ENCODE measurements at regions not wholly inside any gene's neighbourhood (a gene's known extent, or its start where the extent isn't known, plus 50 kb on each side); places are given as distances from the start of the nearest gene placed in this dataset.
A peak's percentile ranks its signal among the peaks of the same experiment; 100 is the strongest.
"Not testable (repeated sequence)": the region's sequence is repeated elsewhere in the genome, so short reads cannot be mapped to it uniquely, and the experiment has no call there.

DNA sequence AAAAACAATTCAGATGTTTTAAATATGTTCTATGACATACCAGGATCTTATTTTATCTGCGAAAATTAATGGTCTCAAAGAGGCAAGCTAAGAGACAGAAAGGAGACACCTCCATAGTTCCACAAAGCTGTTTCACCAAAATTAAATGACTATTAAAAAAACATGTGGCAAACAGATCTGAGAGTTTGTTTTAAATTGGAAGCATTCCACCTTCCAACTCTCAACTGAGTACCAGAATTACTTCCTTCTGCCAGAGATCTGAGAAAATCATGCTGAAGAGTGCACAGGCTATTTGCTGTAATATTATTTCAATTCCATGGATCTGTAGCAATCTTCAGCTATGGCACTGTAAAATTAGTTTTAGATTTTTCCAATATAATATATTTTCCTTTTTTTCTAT is 669.5 kb upstream of the MARCKS start:
- DNase-seq (ENCODE audit: low spot score), result no peak

GRCh38 chr6:113188962-113189361 is 668.2 kb upstream of the MARCKS start:
- no peak for DNase-seq (ENCODE audit: low spot score)

GRCh38 chr6:113190170-113190569 is 667.0 kb upstream of the MARCKS start:
- no peak for DNase-seq (ENCODE audit: low spot score)

- no peak for DNase-seq (ENCODE audit: low spot score)
Measured at GRCh38 chr6:113194090-113194489, 663.1 kb upstream of the MARCKS start.

- DNase-seq (ENCODE audit: low spot score), result no peak
Measured at GRCh38 chr6:113202852-113203714, 654.1 kb upstream of the MARCKS start.

DNA sequence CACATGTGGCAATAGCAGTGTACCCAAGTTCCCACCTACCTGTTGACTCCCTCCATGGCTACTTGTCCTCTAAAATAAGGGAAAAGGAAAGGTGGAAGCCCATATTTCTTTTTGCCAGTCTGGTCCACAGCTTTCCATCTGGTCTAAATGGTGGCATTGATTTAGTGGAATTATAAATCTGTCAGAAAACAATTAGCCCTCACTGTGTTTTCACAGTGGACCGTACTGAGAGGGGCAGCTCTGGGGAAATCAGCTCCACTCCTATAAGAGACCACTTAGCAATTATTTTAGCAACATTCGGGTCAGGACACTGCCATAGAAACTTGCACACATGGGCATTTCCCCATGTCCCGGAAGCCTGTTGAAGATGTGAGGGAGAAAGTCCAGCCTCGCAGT is 653.4 kb upstream of the MARCKS start:
- no peak for DNase-seq (ENCODE audit: low spot score)

- no peak for DNase-seq (ENCODE audit: low spot score)
Measured at GRCh38 chr6:113205553-113205952, 651.6 kb upstream of the MARCKS start.

DNA sequence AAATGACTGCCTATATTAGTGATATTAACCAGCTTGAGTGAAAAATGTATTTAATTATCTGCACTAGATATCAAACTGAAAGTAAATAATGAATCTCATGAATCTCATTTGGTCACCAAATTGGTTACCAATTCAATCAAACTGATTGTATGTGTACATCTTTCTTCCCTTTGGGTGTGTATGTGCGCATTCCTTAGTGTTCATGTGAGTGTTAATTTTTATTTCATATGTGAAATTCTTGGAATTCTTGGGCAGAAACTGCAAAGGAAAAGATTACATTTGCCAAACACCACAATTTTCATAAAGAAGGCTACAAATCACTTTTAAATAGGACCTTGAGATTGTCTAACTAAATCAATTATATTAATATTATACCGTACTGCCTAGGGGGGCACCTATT is 648.4 kb upstream of the MARCKS start:
- DNase-seq (ENCODE audit: low spot score), result no peak

GRCh38 chr6:113209315-113209714 is 647.8 kb upstream of the MARCKS start:
- DNase-seq (ENCODE audit: low spot score), result no peak

- DNase-seq (ENCODE audit: low spot score), result no peak
Measured at GRCh38 chr6:113211170-113211569, 646.0 kb upstream of the MARCKS start.

DNA sequence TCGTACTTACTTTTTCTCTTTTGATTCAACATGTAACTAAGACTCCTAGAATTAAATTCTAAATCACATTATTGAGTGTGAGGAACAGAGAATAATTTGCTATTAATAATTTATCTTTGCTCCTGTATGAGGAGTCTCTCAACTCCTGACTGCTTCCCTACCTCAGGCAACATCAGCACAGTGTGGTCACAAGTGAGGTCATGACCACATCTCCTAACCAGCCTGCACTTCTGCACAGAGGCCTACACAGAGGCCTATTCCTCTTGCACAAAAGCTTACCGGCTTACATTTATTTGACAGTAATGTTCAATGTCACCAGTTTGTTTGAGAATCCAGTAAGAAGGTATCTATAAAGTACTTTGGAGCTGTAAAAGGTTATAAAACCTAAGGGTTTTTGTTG is 637.4 kb upstream of the MARCKS start:
- no peak for DNase-seq (ENCODE audit: low spot score)

DNA sequence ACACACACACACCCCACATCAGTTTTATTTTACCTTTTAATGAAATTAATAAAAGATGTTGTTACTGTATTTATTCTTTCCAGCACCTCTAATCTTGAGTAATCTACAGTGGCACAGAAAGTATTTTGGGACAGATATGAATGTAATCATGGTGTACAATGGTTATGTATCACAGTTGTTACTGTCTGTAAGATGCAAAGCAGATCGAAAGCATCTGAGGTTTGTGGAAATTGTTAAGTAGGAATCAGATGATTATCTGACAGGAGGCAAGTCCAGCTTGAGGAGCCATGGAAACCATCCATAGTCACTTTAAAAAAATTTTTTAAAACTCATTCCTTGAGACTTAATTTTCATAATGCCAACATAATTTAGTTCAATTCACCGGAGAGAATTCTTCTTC is 636.3 kb upstream of the MARCKS start:
- DNase-seq (ENCODE audit: low spot score), result peak; percentile 12

DNA sequence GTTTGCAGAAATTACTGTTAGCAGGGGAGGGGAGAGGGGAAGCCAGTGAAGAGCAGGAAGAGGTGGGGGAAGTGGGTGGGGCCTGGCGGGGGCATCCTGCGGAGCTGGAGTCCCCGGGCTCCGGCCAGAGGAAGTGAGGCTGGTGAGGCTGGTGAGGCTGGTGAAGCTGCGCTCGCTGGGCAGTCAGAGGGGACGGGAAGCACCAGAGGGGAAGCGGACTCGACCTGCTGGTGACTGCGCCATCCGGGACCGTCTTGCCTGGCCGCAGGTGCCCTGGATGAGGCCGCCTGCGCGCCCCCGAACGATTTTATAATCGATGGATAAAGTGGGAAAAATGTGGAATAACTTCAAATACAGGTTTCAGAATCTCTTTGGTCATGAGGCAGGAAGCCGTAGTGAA is 635.3 kb upstream of the MARCKS start:
- no peak for DNase-seq (ENCODE audit: low spot score)

GRCh38 chr6:113246186-113246585 is 611.0 kb upstream of the MARCKS start:
- DNase-seq (ENCODE audit: low spot score), result no peak

GRCh38 chr6:113248532-113248931 is 608.6 kb upstream of the MARCKS start:
- DNase-seq (ENCODE audit: low spot score), result no peak

- DNase-seq (ENCODE audit: low spot score), result not testable (repeated sequence)
Measured at GRCh38 chr6:113254194-113254593, 603.0 kb upstream of the MARCKS start.

DNA sequence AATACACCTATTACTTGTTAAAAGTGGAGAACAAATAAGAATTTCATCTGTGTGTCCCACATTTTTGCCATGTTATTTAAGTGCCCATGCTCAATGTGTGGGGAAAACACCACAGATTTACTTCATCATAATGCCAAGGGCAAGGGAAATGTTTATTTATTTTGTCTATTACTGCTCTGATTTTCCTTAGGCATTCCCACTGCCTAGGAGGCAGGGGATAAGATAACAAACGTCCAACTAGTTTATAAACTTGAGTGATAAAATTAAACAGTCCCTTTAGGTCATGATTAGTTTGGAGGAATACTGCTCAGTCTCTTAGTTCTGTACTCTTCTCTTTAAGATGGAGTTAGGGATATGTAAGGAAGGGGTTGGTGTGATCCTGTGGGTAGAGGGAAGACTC is 598.4 kb upstream of the MARCKS start:
- no peak for DNase-seq (ENCODE audit: low spot score)

GRCh38 chr6:113271437-113271836 is 585.7 kb upstream of the MARCKS start:
- no peak for DNase-seq (ENCODE audit: low spot score)

DNA sequence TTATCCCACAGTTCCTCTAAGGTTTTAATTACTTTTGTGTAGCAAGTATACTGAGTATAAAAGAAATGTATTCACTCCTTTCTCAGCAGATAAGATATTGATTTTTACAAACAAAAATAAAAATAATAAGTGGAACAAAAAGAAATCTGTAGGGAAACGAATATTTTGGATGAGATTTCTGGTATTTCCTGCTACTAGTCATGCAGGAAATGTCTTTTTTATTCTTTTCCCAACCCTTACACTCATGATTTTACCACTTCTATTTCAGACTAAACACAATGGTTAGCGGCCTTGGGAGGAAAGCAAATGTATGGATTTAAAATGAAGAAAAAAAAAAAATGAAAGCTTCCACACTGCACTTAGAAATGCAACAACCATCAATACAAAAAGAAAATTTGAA is 580.5 kb upstream of the MARCKS start:
- DNase-seq (ENCODE audit: low spot score), result no peak

GRCh38 chr6:113277111-113277510 is 580.0 kb upstream of the MARCKS start:
- no peak for DNase-seq (ENCODE audit: low spot score)

DNA sequence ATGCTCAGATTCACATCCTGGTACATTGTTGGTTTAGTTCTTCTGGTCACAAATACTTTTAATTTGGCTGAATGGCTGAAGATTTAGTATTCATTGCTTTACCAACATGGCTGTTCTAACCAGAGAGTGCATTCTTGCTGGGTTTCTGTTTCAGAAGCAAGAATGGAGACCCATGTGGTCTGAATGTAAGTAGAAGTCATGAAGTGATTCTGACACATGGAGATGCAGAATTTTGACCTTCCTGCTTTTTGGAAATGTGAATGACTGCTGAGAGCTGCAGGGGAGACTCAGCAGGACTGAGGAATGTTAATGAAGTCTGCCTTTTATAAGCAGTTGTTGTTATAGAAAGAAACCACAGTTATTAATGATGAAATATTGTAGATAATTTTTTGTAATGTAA is 576.1 kb upstream of the MARCKS start:
- DNase-seq (ENCODE audit: low spot score), result no peak

DNA sequence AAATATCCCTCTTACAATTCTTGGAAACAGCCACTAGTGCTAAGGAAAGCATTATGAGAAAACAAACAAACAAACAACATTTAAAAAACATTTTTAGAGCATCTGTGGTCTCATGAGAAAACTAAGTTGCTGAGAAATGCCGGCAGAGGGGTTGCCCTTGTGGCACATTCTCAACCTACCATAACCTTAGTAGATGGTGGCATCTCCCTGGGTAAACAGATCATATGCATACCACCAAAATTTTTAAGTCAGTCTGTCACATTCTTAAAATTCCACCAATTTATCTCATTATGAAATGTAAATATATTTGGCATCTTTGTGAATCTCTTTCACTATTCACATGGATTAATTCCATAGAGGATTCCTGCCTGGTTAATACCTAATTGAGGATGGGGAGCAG is 575.7 kb upstream of the MARCKS start:
- no peak for DNase-seq (ENCODE audit: low spot score)

- no peak for DNase-seq (ENCODE audit: low spot score)
Measured at GRCh38 chr6:113287396-113287795, 569.7 kb upstream of the MARCKS start.

- no peak for DNase-seq (ENCODE audit: low spot score)
Measured at GRCh38 chr6:113288409-113288808, 568.7 kb upstream of the MARCKS start.

All from umbilical cord (tissue), 1 donor.